A673 (cell line): ENCODE measurements at regions not wholly inside any gene's neighbourhood (a gene's known extent, or its start where the extent isn't known, plus 50 kb on each side); places are given as distances from the start of the nearest gene placed in this dataset.

Source experiments
- EZH2 ChIP-seq: fragments of 200-600 bp; sonication (generic); IDR thresholded peaks from 2 replicates; pipeline ENCODE4 v1.6.1; 2017; ENCODE audit warnings: borderline replicate concordance, low read depth, mild to moderate bottlenecking, mixed read lengths, antibody characterized with exemption, low read length; ENCODE audit not compliant: poor library complexity, severe bottlenecking
- TF ChIP-seq, protein P1 (sequence below): fragments of 300-800, 200-600 bp; sonication (generic); conservative IDR thresholded peaks from 2 replicates; pipeline ENCODE4 v1.5.1; 2017; ENCODE audit warnings: low read depth, mild to moderate bottlenecking, antibody characterized with exemption, low read length, moderate library complexity, mixed read lengths

DNA sequence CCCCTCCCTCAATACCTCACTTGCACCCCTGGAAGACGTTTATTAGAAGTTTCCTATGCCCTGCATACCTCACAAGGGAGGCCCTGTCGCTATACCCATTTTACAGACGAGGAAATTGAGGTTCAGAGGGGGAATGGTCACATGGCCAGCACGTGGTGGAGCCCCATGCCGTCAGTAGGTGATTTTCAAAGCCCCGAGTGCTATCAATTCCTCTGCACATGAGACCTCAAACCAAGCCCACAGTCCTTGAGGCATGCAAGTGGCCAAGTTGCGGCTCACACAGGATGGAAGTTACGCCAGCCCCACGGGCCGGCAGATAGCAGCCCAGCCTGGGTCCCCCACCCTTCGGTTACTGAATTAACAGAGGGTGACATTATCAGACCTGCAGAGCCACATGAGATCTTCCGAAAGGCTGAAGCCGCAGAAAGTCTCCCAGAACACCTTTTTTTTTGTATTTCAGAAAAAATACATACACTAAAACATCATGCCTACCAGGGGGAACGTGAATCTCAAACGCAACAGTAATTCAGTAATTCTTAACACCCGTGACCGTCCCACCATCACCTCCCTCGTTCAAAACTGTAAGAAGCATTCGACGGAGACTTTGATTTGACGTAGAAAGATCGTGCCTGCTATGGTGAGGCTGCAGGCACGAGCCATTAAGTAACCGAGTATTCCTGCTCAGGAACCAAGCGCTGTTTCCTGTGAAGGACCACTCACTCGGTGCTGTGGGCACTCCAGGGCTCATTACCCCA is 129.0 kb downstream of the RFLNA start:
- TF ChIP-seq, protein P1, sequence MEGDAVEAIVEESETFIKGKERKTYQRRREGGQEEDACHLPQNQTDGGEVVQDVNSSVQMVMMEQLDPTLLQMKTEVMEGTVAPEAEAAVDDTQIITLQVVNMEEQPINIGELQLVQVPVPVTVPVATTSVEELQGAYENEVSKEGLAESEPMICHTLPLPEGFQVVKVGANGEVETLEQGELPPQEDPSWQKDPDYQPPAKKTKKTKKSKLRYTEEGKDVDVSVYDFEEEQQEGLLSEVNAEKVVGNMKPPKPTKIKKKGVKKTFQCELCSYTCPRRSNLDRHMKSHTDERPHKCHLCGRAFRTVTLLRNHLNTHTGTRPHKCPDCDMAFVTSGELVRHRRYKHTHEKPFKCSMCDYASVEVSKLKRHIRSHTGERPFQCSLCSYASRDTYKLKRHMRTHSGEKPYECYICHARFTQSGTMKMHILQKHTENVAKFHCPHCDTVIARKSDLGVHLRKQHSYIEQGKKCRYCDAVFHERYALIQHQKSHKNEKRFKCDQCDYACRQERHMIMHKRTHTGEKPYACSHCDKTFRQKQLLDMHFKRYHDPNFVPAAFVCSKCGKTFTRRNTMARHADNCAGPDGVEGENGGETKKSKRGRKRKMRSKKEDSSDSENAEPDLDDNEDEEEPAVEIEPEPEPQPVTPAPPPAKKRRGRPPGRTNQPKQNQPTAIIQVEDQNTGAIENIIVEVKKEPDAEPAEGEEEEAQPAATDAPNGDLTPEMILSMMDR: no peak
- no peak for TF ChIP-seq EZH2
